Activated CD4-positive, alpha-beta T cell treated with anti-CD3 and anti-CD28 coated beads, Interleukin-2, amount 50 U/mL, for 24 hours (primary cell): ENCODE measurements at regions not wholly inside any gene's neighbourhood (a gene's known extent, or its start where the extent isn't known, plus 50 kb on each side); places are given as distances from the start of the nearest gene placed in this dataset.
"Not testable (repeated sequence)": the region's sequence is repeated elsewhere in the genome, so short reads cannot be mapped to it uniquely, and the experiment has no call there.

Experiments used
- DNase-seq, 2 donors: peaks; one replicate each; pipeline ENCODE4 v3.0.0-alpha.2; 2020; ENCODE audit warnings: low read depth in 1 of 2, low spot score in 1 of 2

DNA sequence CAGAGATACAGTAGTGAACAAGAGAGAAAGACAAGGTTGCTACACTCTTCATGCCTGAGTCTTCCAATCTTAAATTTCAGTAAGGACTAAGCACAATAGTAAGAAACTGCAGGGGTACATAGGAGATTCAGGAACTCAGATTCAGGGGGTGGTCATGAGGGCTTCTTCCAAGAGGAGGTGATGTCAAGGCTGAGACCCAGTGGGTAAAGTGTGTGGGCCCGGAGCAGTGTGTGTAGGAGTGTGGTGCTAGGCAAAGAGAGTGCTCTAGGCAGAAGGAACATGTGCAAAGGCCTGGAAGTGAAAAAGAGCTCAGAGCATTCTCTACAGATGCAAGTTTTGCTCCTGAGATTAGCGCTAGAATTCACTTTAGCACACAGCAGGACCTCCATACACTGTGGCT is 102.9 kb upstream of the SPATA12 start:
- no peak for DNase-seq

DNA sequence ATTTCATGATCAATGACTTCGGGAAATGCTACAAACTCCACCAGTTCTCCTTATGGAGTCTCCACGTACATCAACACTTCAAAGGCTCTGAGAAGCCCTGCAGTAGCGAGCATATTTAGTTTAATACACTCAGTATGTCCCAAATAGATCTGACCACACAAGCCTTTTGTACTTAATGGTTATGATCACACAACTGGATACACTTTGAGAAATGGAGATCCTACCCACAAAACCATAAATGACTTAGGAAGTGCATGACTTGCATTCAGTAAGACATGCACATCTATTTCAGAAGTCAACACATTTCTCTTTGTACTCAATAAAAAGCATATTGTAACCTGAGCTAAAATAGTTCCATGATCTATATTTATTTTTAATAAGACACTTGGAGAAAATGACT is 103.6 kb upstream of the SPATA12 start:
- no peak for DNase-seq

DNA sequence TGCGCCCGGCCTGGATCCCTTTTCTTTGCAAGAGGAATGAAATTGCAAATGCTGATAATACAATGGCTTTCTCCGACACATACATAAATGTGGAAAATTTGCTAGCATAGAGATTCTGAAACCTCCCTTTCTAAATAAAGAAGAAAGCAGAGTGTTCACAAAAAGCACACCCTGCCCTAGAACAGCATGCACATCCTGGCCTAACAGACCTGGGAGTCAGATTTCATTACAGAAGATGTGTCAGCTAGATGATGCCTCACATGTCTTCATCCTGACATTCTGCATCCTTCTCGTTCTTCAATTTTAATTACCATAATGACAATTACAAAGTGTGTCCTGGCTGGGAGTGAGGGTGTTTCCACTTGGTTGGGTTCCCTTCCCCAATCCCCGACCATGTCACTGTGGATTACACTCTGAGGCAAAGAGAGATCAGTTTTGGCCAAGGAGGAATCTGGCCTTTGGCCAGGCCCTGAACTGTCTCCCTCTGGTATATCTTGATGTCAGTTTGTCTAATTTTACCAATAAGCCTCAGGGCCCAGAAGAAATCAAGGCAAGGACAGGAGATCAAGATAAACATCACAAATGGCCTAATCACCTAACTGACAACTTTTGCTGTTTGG is 104.9 kb upstream of the SPATA12 start:
- no peak for DNase-seq

DNA sequence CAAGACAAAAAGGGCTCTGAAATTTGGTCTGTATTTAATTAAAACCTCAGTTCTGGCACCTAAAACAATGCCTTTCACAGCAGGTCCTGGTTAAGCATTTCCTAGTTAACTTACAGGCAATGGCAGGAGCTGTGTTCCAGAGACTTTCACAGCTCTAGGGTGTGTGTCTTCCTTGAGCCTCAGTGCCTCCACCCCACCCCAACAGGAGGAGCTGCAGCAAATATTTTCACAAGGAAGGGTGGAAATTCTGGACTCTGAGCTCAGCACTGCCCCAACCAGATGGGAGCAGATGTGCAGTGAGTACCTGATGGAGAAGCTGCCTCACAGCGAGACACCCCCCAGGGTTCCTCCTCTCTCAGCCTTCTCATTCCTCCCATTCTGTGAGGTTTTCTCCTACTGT is 106.3 kb upstream of the SPATA12 start:
- DNase-seq: no peak

DNA sequence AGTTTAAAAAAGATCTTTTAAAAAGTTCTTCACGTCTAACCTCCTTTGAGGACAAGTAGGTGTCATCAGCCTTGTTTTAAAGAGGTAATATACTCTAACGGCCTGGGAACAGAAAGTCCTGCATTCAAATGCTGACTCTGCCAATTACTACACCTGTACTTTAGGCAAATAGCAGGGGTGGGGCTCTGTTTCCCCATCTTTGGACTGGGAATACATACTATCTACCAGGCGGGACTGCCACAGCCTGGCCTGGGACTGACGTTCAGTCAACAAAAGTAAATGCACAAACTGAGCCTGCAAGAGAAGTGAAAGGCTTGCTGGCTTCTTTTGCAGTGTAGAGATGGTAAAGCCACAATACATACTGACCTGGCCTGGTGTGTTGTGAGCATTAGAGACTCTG is 107.6 kb upstream of the SPATA12 start:
- no peak for DNase-seq

DNA sequence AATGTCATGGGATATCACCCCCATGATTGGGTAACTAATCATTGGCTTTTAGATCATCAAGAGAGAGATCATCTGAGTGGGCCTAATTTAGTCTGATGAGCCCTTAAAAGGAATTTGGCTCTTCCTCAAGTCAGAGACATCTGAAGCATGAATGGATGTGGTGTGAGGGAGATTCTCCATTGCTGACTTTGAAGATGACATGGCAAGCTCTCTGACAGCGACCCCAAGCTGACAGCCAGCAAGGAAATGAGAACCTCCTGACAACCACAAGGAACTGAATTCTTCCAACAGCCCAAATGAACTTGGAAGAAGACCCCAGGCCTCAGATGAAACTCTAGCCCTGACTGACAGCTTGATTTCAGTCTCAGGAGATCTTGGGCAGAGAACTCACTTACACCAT is 108.4 kb upstream of the SPATA12 start:
- no peak for DNase-seq

DNA sequence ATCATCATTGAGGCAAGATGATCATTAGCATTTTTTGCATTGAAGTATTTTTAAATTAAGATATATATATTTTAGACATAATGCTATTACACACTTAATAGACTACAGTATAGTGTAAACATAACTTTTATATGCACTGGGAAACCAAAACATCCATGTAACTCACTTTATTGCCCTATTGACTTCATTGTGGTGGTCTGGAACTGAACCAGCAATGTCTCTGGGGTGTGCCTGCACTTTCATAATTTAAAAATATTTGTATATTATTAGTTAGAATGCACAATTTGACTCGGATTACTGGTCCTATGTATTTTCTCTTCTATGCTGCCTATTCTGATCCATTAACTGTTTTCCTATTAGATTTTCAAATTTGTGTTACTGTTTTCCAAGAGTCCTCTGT is 109.1 kb upstream of the SPATA12 start:
- no peak for DNase-seq

DNA sequence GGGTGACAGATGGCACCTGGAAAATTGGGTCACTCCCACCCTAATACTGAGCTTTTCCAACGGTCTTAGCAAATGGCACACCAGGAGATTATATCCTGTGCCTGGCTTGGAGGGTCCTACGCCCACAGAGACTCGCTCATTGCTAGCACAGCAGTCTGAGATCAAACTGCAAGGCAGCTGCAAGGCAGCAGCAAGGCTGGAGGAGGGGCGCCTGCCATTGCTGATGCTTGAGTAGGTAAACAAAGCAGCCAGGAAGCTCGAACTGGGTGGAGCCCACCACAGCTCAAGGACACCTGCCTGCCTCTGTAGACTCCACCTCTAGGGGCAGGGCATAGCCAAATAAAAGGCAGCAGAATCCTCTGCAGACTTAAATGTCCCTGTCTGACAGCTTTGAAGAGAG is 115.1 kb upstream of the SPATA12 start:
- DNase-seq: not testable (repeated sequence)

DNA sequence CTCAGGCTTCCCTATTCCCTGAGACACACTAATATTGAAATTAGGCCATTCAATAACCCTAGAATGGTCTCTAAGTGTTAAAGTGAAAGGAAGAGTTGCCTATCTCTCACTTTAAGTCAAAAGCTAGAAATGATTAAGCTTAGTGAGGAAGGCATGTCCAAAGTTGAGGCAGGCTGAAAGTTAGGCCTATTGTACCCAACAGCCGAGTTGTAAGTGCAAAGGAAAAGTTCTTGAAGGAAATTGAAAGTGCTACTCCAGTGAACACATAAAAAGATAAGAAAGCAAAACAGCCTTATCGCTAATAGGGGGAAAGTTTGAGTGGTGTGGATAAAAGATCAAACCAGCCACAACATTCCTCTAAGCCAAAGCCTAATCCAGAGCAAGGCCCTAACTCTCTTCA is 117.9 kb upstream of the SPATA12 start:
- DNase-seq: no peak

DNA sequence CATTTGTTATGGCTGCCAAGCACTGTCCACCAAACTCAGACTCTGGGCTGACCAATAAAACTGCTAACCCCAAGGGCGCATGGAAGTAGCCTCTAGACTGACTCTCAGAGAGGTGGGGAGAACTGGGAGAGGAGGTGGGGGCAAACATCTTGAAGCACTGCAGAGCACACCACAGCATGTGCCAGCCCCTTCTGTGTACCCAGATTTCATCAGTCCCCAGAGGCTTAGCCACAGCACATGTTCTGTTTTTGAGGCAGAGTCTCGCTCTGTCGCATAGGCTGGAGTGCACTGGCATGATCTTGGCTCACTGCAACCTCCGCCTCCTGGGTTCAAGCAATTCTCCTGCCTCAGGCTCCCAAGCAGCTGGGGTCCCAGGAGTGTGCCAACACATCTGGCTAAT is 119.5 kb upstream of the SPATA12 start:
- no peak for DNase-seq

DNA sequence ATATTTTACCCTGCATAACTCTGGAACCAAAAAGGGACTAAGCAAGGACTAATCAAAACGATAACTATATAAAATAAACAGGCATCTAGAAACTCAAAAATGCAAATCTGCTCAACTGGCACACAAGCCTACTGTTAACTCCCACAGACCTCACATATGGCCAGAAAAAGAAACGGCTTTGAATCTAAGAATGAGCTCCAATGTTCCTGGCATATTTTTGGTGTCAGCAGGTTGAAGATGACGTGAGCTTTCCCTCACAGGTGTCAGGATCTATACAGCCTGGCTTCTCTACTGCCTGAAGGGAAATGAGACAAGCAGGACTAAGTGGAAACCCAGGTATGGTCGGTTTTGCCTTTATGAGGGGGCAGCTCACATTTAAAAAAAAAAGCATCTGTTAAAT is 120.1 kb upstream of the SPATA12 start:
- DNase-seq: no peak

DNA sequence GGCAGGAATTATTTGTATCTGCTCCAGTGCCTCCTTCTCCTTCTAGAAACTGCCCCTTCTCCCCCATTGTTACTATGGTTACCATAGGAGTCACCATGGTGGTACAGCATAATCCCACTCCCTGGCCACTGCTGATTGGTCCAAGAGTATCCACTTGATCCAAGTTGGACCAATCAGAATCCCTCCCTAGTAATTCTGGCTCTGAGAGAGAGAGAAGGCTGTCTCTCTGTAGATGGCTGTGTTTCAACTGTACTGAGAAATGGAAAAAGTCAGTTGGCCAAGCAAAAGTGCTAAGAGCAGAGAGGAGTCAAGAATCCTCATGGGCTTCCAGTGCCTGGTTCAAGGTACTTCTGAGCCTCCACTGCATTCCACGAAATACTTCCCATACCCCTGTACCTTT is 120.6 kb upstream of the SPATA12 start:
- DNase-seq: no peak

DNA sequence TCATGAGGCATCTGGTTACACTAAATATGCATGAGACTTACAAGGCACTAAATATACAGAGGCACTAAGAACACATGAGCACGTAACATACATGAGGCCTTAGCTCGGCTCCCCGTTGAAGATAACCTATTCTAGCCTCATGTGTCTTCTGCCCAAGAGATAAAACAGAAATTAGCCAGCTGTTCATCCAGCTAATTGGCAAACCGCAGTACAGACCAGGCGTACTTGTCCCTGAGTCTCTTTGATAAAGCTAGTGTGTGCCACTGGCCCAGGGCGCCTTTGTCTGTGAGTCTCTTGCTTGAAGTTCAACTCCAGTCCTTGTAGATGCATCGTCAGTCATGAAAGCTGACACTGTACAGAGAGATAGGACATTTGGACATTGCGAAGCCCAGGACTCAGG is 121.9 kb upstream of the SPATA12 start:
- no peak for DNase-seq

DNA sequence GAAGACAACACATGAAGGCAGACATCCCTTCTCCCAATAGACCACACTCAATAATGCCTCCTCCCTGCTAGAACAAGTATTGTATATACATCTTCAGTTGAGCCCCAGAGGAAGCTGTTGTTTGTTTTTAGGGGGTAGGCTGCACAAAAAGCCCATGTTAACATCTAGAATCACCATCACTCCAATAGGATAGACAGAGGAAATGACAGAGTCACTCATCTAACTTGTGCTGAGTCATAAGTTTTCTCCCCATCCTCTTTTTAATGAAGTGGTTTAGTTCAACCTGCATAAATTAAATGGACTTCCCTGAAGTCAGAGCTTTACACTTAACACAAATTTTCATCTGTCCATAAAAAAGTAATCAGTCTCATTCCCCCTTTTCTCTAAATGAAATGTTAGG is 122.9 kb upstream of the SPATA12 start:
- no peak for DNase-seq

DNA sequence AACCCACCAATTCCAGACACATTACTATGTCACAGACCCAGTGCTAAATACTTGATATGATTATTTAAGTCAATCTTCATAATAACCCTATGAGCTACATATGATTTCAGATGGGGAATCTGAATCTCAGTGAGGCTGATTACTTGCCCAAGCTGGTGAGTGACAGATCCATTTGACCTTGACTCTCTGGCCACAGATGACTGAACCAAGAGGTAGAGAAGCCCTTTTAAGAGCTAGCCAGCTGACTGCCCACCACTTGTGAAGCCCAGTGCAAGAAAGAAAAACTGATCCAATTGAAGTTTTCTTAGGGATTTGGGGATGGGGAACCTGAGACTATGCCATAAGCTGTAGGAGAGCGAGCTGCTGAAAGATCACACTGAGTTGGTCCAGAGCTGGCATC is 124.7 kb upstream of the SPATA12 start:
- no peak for DNase-seq

DNA sequence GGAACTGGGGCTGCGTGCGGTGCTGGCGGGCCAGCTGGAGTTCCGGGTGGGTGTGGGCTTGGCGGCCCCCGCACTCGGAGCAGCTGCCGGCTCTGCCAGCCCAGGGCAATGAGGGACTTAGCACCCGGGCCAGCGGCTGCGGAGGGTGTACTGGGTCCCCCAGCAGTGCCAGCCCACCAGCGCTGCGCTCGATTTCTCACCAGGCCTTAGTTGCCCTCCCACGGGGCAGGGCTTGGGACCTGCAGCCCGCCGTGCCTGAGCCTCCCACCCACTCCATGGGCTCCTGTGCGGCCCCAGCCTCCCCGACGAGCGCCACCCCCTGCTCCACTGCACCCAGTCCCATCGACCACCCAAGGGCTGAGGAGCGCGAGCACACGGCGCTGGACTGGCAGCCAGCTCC is 126.0 kb upstream of the SPATA12 start:
- not testable (repeated sequence) for DNase-seq

DNA sequence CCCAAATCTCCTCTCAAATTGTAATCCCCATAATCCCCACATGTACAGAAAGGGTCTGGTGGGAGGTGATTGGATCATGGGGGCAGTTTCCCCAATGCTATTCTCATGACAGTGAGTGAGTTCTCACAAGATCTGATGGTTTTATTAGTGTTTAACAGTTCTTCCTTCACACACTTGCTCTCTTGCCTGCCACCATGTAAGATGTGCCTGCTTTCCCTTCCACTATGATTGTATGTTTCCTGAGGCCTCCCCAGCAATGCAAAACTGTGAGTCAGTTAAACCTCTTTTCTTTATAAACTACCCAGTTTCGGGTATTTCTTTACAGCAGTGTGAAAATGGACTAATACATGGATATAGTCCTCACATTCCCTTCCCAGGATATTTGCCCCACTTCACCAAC is 126.7 kb upstream of the SPATA12 start:
- no peak for DNase-seq

DNA sequence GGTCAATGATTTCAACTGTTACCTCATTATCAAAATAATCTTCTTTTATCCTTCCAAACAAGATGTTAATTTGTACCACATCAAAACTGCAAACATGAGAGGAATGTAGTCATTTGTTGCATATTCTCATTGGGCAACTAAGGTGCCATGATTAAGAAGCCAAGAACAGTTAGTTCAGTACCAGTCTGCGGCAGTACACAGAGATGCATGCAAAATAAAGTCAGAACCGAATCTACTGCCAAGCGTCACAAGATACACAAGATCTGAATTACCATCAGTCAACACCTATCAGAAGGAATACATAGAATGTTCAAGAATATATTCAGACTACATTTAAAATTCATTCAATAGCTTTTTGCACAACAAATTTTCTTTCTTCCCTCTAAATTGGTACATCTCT is 127.6 kb upstream of the SPATA12 start:
- DNase-seq: no peak

DNA sequence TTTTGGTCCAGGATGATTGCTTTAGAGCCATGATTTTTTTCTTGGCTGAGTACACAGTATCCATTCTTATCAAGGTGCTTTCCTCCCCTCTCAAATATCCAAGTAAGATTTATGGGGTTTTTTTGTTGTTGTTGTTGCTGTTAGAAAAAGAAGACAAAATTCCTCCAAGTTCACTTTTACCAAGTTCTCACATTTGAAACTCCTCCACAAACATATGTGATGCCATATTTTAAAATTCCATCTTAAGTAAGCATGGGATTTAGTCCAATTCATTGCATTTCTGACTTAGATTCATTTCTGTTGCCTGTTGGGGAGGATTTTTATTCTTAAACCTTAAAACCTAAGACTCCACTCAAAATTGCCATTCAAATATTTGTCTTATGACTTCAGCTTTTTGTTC is 128.6 kb upstream of the SPATA12 start:
- no peak for DNase-seq

DNA sequence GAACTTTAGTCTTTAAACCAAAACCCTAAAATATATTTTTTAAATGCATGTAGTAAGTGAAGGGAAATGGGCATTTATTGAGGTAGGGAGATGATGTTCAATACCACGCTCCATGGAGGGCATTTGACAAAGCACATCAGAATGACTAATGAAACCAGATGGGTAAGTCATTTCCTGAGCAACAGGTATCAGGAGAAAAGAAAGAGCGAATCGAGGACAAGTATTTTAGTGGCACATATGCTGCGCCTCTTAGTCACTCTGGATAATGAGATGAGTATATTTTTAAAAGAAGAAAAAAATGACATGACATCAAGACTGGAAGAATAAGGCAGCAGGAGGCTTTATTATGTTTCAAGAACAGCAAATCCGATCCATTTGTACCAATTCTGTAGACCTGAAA is 129.0 kb upstream of the ARHGEF3 start:
- peak in 1 of 2 donors; percentile 33 for DNase-seq

DNA sequence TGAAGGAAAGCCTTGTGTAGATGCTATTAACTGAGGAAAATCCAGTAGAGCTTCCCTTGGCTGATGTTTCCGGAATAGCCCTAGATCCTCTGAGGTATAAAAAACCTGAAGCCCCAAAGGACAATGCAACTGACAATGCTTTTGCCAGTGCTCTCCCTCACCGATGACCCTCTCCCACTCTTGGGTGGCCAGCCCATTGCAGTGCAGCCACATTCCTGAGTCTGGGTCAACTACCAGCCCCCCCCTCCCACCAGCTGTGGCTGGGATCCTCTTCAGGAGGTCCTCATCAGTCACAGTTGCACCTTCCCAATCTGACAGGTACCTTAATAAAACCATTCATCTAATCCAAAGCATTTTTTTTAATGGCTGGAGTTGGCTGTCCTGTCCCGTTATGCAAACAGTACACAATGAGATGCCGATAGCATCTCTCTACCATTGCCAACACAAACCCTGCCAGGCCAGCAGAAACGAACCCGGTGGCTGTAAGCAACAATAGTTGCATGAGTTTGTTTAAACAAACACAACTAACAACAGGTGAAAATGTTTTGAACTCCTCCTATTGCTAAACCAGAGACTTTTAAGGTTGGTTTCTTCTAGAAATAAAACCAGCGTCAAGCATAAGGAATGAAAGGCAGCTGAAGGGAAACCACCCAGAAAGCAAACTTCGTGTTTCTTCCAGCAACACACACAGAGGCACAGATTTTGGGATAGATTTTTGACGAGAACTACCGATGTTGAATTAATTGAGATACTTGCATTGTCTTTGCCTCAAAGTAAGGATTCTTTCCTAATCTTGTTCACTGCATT is 128.3 kb upstream of the ARHGEF3 start:
- no peak for DNase-seq

DNA sequence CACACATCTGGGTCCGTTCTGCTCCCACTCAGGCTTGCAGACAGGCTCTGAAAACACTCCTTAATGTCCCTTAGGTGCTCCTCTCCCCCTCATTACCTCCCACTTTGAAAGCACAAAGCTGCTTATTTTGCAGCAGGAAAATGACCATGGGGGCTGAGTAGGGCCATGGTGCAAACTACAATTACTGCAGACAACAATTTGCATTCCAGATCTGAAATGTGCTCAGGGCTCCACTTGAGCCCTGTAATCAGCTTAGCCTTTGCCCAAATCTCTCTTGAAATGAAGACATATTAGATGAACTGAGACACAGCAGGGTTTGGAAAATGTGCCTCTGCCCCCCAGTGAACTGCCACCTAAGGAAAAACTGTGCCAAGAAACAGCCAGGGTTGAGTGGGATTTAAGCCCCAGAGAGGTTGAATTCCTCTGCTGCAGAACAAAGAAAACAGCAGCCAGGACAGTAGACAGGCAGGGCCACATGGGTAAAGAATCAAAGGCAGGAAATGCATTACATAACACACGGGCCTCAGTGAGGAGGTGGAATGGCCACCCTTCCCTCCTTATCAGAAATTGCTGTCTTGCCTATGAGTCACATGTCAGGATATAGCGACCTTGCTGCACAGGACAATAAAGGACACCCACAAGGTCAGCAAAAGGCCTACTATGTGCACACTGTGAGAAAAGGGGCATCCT is 126.8 kb upstream of the ARHGEF3 start:
- DNase-seq: no peak
